HG03175 (cell line): ENCODE measurements at regions not wholly inside any gene's neighbourhood (a gene's known extent, or its start where the extent isn't known, plus 50 kb on each side); places are given as distances from the start of the nearest gene placed in this dataset.
A peak's percentile ranks its signal among the peaks of the same experiment; 100 is the strongest.

Source experiments
- ATAC-seq: cut with Tn5 transposase; IDR thresholded peaks from one replicate; pipeline ENCODE4 v1.9.1; 2021; ENCODE audit warnings: mild to moderate bottlenecking, moderate library complexity; ENCODE audit not compliant: unreplicated experiment

- no peak for ATAC-seq
Observed at GRCh38 chr2:167900435-167901114, 346.8 kb downstream of the STK39 start.

GRCh38 chr2:167898340-167898739 lies 349.1 kb downstream of the STK39 start:
- ATAC-seq: no peak

- no peak for ATAC-seq
Observed at GRCh38 chr2:167891841-167892240, 355.6 kb downstream of the STK39 start.

- ATAC-seq: no peak
Observed at GRCh38 chr2:167890739-167891138, 356.7 kb downstream of the STK39 start.

GRCh38 chr2:167880415-167880814 lies 367.0 kb downstream of the STK39 start:
- ATAC-seq: no peak

- ATAC-seq: no peak
Observed at GRCh38 chr2:167875529-167875928, 371.9 kb downstream of the STK39 start.

GRCh38 chr2:167874812-167875211 lies 372.6 kb downstream of the STK39 start:
- ATAC-seq: no peak

- no peak for ATAC-seq
Observed at GRCh38 chr2:167871286-167871685, 376.1 kb downstream of the STK39 start.

- ATAC-seq: no peak
Observed at GRCh38 chr2:167869200-167869599, 378.2 kb downstream of the STK39 start.

- no peak for ATAC-seq
Observed at GRCh38 chr2:167863377-167863776, 384.0 kb downstream of the STK39 start.

- ATAC-seq: peak; percentile 75
Observed at GRCh38 chr2:167862782-167863181, 384.6 kb downstream of the STK39 start.

GRCh38 chr2:167862296-167862695 lies 385.1 kb downstream of the STK39 start:
- peak; percentile 16 for ATAC-seq

GRCh38 chr2:167861574-167862193 lies 385.7 kb downstream of the STK39 start:
- ATAC-seq: no peak

GRCh38 chr2:167860082-167860481 lies 387.3 kb downstream of the STK39 start:
- ATAC-seq: peak; percentile 12

GRCh38 chr2:167859676-167860075 lies 387.7 kb downstream of the STK39 start:
- no peak for ATAC-seq

- no peak for ATAC-seq
Observed at GRCh38 chr2:167858086-167858485, 389.3 kb downstream of the STK39 start.

- ATAC-seq: no peak
Observed at GRCh38 chr2:167857416-167857815, 390.0 kb downstream of the STK39 start.

- ATAC-seq: no peak
Observed at GRCh38 chr2:167856190-167856589, 391.2 kb downstream of the STK39 start.

- ATAC-seq: no peak
Observed at GRCh38 chr2:167855211-167855610, 392.2 kb downstream of the STK39 start.

GRCh38 chr2:167853717-167854116 lies 393.7 kb downstream of the STK39 start:
- ATAC-seq: no peak

GRCh38 chr2:167851876-167852275 lies 395.5 kb downstream of the STK39 start:
- no peak for ATAC-seq

- ATAC-seq: no peak
Observed at GRCh38 chr2:167851323-167851860, 396.0 kb downstream of the STK39 start.
